Type B pancreatic cell (in vitro differentiated cells): ENCODE measurements at regions not wholly inside any gene's neighbourhood (a gene's known extent, or its start where the extent isn't known, plus 50 kb on each side); places are given as distances from the start of the nearest gene placed in this dataset.

Experiments
- DNase-seq: peaks from one replicate; pipeline ENCODE4 v3.0.0; 2021; ENCODE audit warnings: mixed read lengths; ENCODE audit not compliant: unreplicated experiment; ENCODE audit errors: extremely low spot score
- H3K27ac Mint-ChIP-seq: 2 replicates; pipeline ENCODE4 v1.8.0; 2021; ENCODE audit warnings: mild to moderate bottlenecking, mixed read lengths
- H3K27me3 Mint-ChIP-seq: 2 replicates; pipeline ENCODE4 v1.8.0; 2021; ENCODE audit warnings: mixed read lengths
- H3K36me3 Mint-ChIP-seq: 2 replicates; pipeline ENCODE4 v1.8.0; 2021; ENCODE audit warnings: mixed read lengths
- H3K4me1 Mint-ChIP-seq: one replicate; pipeline ENCODE4 v1.8.0; 2021; ENCODE audit warnings: mixed read lengths; ENCODE audit not compliant: unreplicated experiment
- H3K4me3 Mint-ChIP-seq: 2 replicates; pipeline ENCODE4 v1.8.0; 2021; ENCODE audit warnings: mild to moderate bottlenecking, mixed read lengths
- H3K9me3 Mint-ChIP-seq: 2 replicates; pipeline ENCODE4 v1.8.0; 2021; ENCODE audit warnings: mixed read lengths
- CTCF ChIP-seq: fragments of 200-600 bp; sonication (generic); conservative IDR thresholded peaks from 2 replicates; pipeline ENCODE4 v1.5.0; 2021; ENCODE audit warnings: antibody characterized with exemption, mild to moderate bottlenecking

- Mint-ChIP-seq H3K4me3 (no peak overlapping the region), H3K27me3 (no peaks in the 10 kb centered on the region), H3K4me1 (no peaks in the 10 kb centered on the region), H3K27ac (no peak overlapping the region), H3K36me3 (no peaks in the 10 kb centered on the region), H3K9me3 (no peaks in the 10 kb centered on the region)
- TF ChIP-seq CTCF, result no peak
- DNase-seq, result no peak
Measured at GRCh38 chr10:65769828-65770227, 1156.0 kb upstream of the LRRTM3 start.

- TF ChIP-seq CTCF, result no peak
- H3K27ac Mint-ChIP-seq, result no peak overlapping the region
- H3K4me3 Mint-ChIP-seq, result no peak overlapping the region
- no peaks in the 10 kb centered on the region for H3K27me3 Mint-ChIP-seq
- no peaks in the 10 kb centered on the region for H3K4me1 Mint-ChIP-seq
- H3K36me3 Mint-ChIP-seq, result no peaks in the 10 kb centered on the region
- H3K9me3 Mint-ChIP-seq, result no peaks in the 10 kb centered on the region
- DNase-seq, result no peak
Measured at GRCh38 chr10:65778753-65779152, 1147.1 kb upstream of the LRRTM3 start.

- H3K36me3 Mint-ChIP-seq, result no peaks in the 10 kb centered on the region
- H3K9me3 Mint-ChIP-seq, result no peaks in the 10 kb centered on the region
- no peaks in the 10 kb centered on the region for H3K4me1 Mint-ChIP-seq
- H3K4me3 Mint-ChIP-seq, result no peak overlapping the region
- H3K27me3 Mint-ChIP-seq, result no peaks in the 10 kb centered on the region
- no peak for TF ChIP-seq CTCF
- DNase-seq, result no peak
- H3K27ac Mint-ChIP-seq, result no peak overlapping the region
Measured at GRCh38 chr10:65779985-65780384, 1145.9 kb upstream of the LRRTM3 start.

- no peak overlapping the region for H3K27ac Mint-ChIP-seq
- H3K4me3 Mint-ChIP-seq, result no peak overlapping the region
- H3K9me3 Mint-ChIP-seq, result peaks cover 4% of the 10 kb centered on the region
- no peak for DNase-seq
- H3K4me1 Mint-ChIP-seq, result no peaks in the 10 kb centered on the region
- no peak for TF ChIP-seq CTCF
- H3K27me3 Mint-ChIP-seq, result no peaks in the 10 kb centered on the region
- no peaks in the 10 kb centered on the region for H3K36me3 Mint-ChIP-seq
Measured at GRCh38 chr10:65786279-65786678, 1139.6 kb upstream of the LRRTM3 start.

GRCh38 chr10:65787571-65787970 lies 1138.3 kb upstream of the LRRTM3 start:
- H3K9me3 Mint-ChIP-seq, result peaks cover 4% of the 10 kb centered on the region
- no peak for TF ChIP-seq CTCF
- H3K36me3 Mint-ChIP-seq, result no peaks in the 10 kb centered on the region
- H3K27me3 Mint-ChIP-seq, result no peaks in the 10 kb centered on the region
- no peak overlapping the region for H3K4me3 Mint-ChIP-seq
- no peak for DNase-seq
- H3K27ac Mint-ChIP-seq, result no peak overlapping the region
- no peaks in the 10 kb centered on the region for H3K4me1 Mint-ChIP-seq

GRCh38 chr10:65788271-65788670 lies 1137.6 kb upstream of the LRRTM3 start:
- no peaks in the 10 kb centered on the region for H3K27me3 Mint-ChIP-seq
- peaks cover 4% of the 10 kb centered on the region for H3K9me3 Mint-ChIP-seq
- no peak overlapping the region for H3K4me3 Mint-ChIP-seq
- no peak for TF ChIP-seq CTCF
- DNase-seq, result no peak
- H3K4me1 Mint-ChIP-seq, result no peaks in the 10 kb centered on the region
- H3K27ac Mint-ChIP-seq, result no peak overlapping the region
- no peaks in the 10 kb centered on the region for H3K36me3 Mint-ChIP-seq
